H1 (cell line): ENCODE measurements at regions not wholly inside any gene's neighbourhood (a gene's known extent, or its start where the extent isn't known, plus 50 kb on each side); places are given as distances from the start of the nearest gene placed in this dataset.
"Not testable (repeated sequence)": the region's sequence is repeated elsewhere in the genome, so short reads cannot be mapped to it uniquely, and the experiment has no call there.

Source experiments
- CTCF ChIA-PET: fragments of 300-600 bp; sonication (Branson Sonifier 250); formaldehyde crosslinking; loops from one replicate; lab custom pipeline; 2021; ENCODE audit not compliant: partially characterized antibody; lab: Charles Lee
- POLR2A ChIA-PET: fragments of 300-600 bp; sonication (Branson Sonifier 250); formaldehyde crosslinking; loops from one replicate; lab custom pipeline; 2021; ENCODE audit warnings: inconsistent platforms; ENCODE audit not compliant: partially characterized antibody; lab: Charles Lee
- DNase-seq, 2 experiments: peaks; one replicate each; pipeline versions ENCODE4 v3.0.0 to v3.0.0-alpha.2; 2010 to 2022; ENCODE audit warnings: low spot score in 2 of 2, low read depth in 1 of 2, mixed read lengths in 1 of 2
- FAIRE-seq: peaks from 2 replicates; lab custom pipeline; 2011; peaks lifted over from hg19 to GRCh38; lab: Jason Lieb, UNC
- H2AFZ ChIP-seq: 2 replicates; pipeline ENCODE4 v1.8.1; 2012; ENCODE audit warnings: low read length, inconsistent platforms
- H2AK5ac ChIP-seq: 2 replicates; pipeline ENCODE4 v1.6.1; 2013; ENCODE audit warnings: low read depth, low read length
- H2BK120ac ChIP-seq: replicated peaks from 2 replicates; pipeline ENCODE3; 2013; ENCODE audit warnings: low read depth, low read length, inconsistent platforms
- H2BK12ac ChIP-seq: 2 replicates; pipeline ENCODE4 v1.6.1; 2013; ENCODE audit warnings: low read depth, low read length
- H2BK15ac ChIP-seq: 2 replicates; pipeline ENCODE4 v1.6.1; 2013; ENCODE audit warnings: low read length
- H2BK20ac ChIP-seq: 2 replicates; pipeline ENCODE4 v1.6.1; 2013; ENCODE audit warnings: low read length
- H2BK5ac ChIP-seq: 2 replicates; pipeline ENCODE4 v1.6.1; 2013; ENCODE audit warnings: low read depth, low read length
- H3K14ac ChIP-seq: 2 replicates; pipeline ENCODE4 v1.6.1; 2013; ENCODE audit warnings: inconsistent platforms; ENCODE audit not compliant: insufficient read length
- H3K18ac ChIP-seq: 2 replicates; pipeline ENCODE4 v1.6.1; 2013; ENCODE audit warnings: low read length; ENCODE audit errors: extremely low read depth
- H3K23ac ChIP-seq: 2 replicates; pipeline ENCODE4 v1.6.1; 2013; ENCODE audit warnings: inconsistent platforms; ENCODE audit not compliant: insufficient read length
- H3K23me2 ChIP-seq: 2 replicates; pipeline ENCODE4 v1.6.1; 2013; ENCODE audit warnings: low read depth, low read length
- H3K27ac ChIP-seq: 2 replicates; pipeline ENCODE4 v1.6.1; 2011; ENCODE audit warnings: low read depth, low read length, inconsistent platforms
- H3K27me3 ChIP-seq, 4 experiments: replicated peaks in 1 of 4; 1 replicate in 1 of 4; 2 replicates in 3 of 4; pipeline versions ENCODE4 v1.6.1 to v1.8.1; 2011 to 2013; ENCODE audit warnings: low read length in 3 of 4, mild to moderate bottlenecking in 3 of 4, inconsistent platforms in 2 of 4, mixed read lengths in 2 of 4, moderate library complexity in 1 of 4; ENCODE audit not compliant: control insufficient read depth in 3 of 4, insufficient read depth in 3 of 4; ENCODE audit errors: extremely low read depth in 1 of 4
- H3K36me3 ChIP-seq, 4 experiments: 2 replicates each; pipeline versions ENCODE4 v1.6.1 to v1.8.1; 2011 to 2013; ENCODE audit warnings: mild to moderate bottlenecking in 4 of 4, low read length in 3 of 4, moderate library complexity in 2 of 4, control low read depth in 1 of 4, inconsistent platforms in 1 of 4; ENCODE audit not compliant: insufficient read depth in 4 of 4, control insufficient read depth in 2 of 4
- H3K4ac ChIP-seq: replicated peaks from 2 replicates; pipeline ENCODE3; 2013; ENCODE audit warnings: low read length, low read depth, mixed read lengths, inconsistent platforms; ENCODE audit not compliant: insufficient read length
- H3K4me1 ChIP-seq, 4 experiments: replicated peaks in 1 of 4; 1 replicate in 1 of 4; 2 replicates in 3 of 4; pipeline versions ENCODE4 v1.6.1 to v1.8.1; 2011 to 2013; ENCODE audit warnings: low read length in 3 of 4, inconsistent platforms in 2 of 4, mixed read lengths in 1 of 4; ENCODE audit not compliant: insufficient read depth in 4 of 4, control insufficient read depth in 3 of 4
- H3K4me2 ChIP-seq, 2 experiments: 2 replicates each; pipeline versions ENCODE4 v1.6.1 to v1.8.1; 2011 to 2013; ENCODE audit warnings: low read depth in 2 of 2, low read length in 2 of 2, control low read depth in 1 of 2, inconsistent platforms in 1 of 2, mild to moderate bottlenecking in 1 of 2; ENCODE audit not compliant: insufficient read depth in 1 of 2
- H3K4me3 ChIP-seq, 4 experiments: fragments of 200-600, 300-600 bp in 1 of 4; sonication (generic), shearing (Covaris generic), sonication (Bioruptor Twin) in 1 of 4; 2 replicates each; pipeline versions ENCODE4 v1.5.1 to v1.8.1; 2011 to 2016; ENCODE audit warnings: low read length in 4 of 4, low read depth in 3 of 4, control low read depth in 2 of 4, inconsistent platforms in 2 of 4, mild to moderate bottlenecking in 2 of 4, mixed read lengths in 1 of 4, moderate library complexity in 1 of 4; ENCODE audit not compliant: insufficient read depth in 2 of 4; ENCODE audit errors: extremely low read depth in 1 of 4
- H3K56ac ChIP-seq: replicated peaks from 2 replicates; pipeline ENCODE3; 2013; ENCODE audit warnings: low read depth, mild to moderate bottlenecking, mixed read lengths, low read length, inconsistent platforms; ENCODE audit not compliant: insufficient read length
- H3K79me1 ChIP-seq: 2 replicates; pipeline ENCODE4 v1.6.1; 2013; ENCODE audit warnings: low read depth, low read length, control low read depth
- H3K79me2 ChIP-seq, 2 experiments: 2 replicates each; pipeline versions ENCODE4 v1.6.1 to v1.8.1; 2012 to 2013; ENCODE audit warnings: low read length in 2 of 2, mild to moderate bottlenecking in 2 of 2, inconsistent platforms in 1 of 2; ENCODE audit not compliant: insufficient read depth in 2 of 2, control insufficient read depth in 1 of 2
- H3K9ac ChIP-seq, 4 experiments: replicated peaks in 1 of 4; 1 replicate in 1 of 4; 2 replicates in 3 of 4; pipeline versions ENCODE4 v1.6.1 to v1.8.1; 2011 to 2013; ENCODE audit warnings: low read depth in 3 of 4, low read length in 3 of 4, control low read depth in 2 of 4, mild to moderate bottlenecking in 2 of 4, moderate library complexity in 2 of 4, inconsistent platforms in 1 of 4; ENCODE audit errors: extremely low read depth in 1 of 4
- H3K9me3 ChIP-seq, 2 experiments: 2 replicates each; pipeline versions ENCODE4 v1.6.1 to v1.8.1; 2012 to 2013; ENCODE audit warnings: mild to moderate bottlenecking in 2 of 2, moderate library complexity in 2 of 2, control low read depth in 1 of 2, inconsistent platforms in 1 of 2, low read depth in 1 of 2, low read length in 1 of 2, mixed read lengths in 1 of 2; ENCODE audit not compliant: insufficient read depth in 2 of 2
- H4K20me1 ChIP-seq, 2 experiments: replicated peaks in 1 of 2; 2 replicates each; pipeline versions ENCODE3 to v1.8.1; 2011 to 2013; ENCODE audit warnings: inconsistent platforms in 2 of 2, low read length in 2 of 2, mild to moderate bottlenecking in 1 of 2; ENCODE audit not compliant: insufficient read depth in 2 of 2, control insufficient read depth in 1 of 2
- H4K5ac ChIP-seq: 2 replicates; pipeline ENCODE4 v1.6.1; 2013; ENCODE audit warnings: low read length, low read depth, mixed read lengths, inconsistent platforms; ENCODE audit not compliant: insufficient read length
- H4K8ac ChIP-seq: 2 replicates; pipeline ENCODE4 v1.8.0; 2013; ENCODE audit warnings: mild to moderate bottlenecking, moderate library complexity, low read length, inconsistent platforms; ENCODE audit not compliant: insufficient read depth; ENCODE audit errors: extremely low read depth
- H4K91ac ChIP-seq: replicated peaks from 2 replicates; pipeline ENCODE3; 2013; ENCODE audit warnings: low read length, mixed read lengths, inconsistent platforms; ENCODE audit not compliant: insufficient read length
- KDM5A ChIP-seq: fragments of 200-600 bp; IDR thresholded peaks from 2 replicates; pipeline ENCODE4 v1.7.1; 2012; ENCODE audit warnings: mild to moderate bottlenecking, low read length, inconsistent platforms, mixed read lengths
- RXRA ChIP-seq: IDR thresholded peaks from 2 replicates; pipeline ENCODE4 v1.6.1; 2011; ENCODE audit warnings: low read depth, mild to moderate bottlenecking, low read length, moderate library complexity; ENCODE audit not compliant: insufficient read depth
- WGBS, 2 experiments: shearing (Covaris generic) in 1 of 2; methylation state at CpG; one replicate each; pipeline versions ENCODE4 v1.1.6 to v1.1.7; 2013 to 2015; ENCODE audit warnings: low lambda C conversion rate in 2 of 2, mixed read lengths in 2 of 2, inconsistent platforms in 1 of 2, low coverage in 1 of 2, missing lambda C conversion rate in 1 of 2; ENCODE audit not compliant: insufficient replicate concordance in 2 of 2, insufficient coverage in 1 of 2, insufficient read length in 1 of 2; ENCODE audit errors: extremely low coverage in 1 of 2, missing lambda C conversion rate in 1 of 2; 5-methylcytosine and 5-hydroxymethylcytosine counted together

DNA sequence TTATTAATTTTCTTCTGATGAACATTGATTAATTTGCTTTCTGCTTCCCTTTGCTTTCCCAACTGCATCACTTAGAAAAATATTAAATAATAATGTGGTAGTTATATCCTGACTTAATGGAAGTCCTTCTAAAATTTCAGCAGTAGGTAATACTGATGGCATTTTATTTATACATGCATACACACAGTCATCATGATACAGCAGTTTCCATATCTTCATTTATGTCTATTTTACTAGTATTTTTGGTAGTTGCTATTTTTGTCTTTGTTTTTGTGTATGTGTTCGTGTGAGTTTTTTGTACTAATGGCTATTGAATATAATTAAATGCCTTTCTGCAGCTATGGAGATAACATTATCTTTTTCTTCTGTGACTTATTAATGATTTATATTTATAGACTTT, 484.7 kb upstream of the CNTN5 start (continued):
- TF ChIP-seq KDM5A = no peak
- TF ChIP-seq RXRA = no peak
- TF ChIP-seq, all 59 proteins: peak for 0

DNA sequence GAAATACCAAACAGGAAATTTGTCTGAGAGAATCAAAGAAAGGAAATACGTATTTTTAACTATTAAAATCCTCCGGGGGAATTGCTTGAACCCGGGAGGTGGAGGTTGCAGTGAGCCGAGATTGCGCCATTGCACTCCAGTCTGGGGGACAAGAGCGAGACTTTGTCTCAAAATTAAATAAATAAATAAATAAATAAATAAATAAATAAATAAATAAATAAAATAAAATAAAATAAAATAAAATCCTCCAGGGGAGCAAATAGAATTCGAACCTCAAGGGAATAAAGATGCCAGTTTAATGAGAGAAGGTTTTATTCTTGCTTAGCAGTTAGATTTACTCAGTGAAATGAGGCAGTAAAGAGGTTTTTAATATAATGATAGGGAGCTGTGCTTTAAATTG, 482.4 kb upstream of the CNTN5 start:
- H3K23ac ChIP-seq, H2BK5ac ChIP-seq, H3K9me3 ChIP-seq, POLR2A ChIA-PET, H3K79me2 ChIP-seq, H4K8ac ChIP-seq, H3K56ac ChIP-seq, H3K18ac ChIP-seq, H3K4me2 ChIP-seq, H4K20me1 ChIP-seq, H3K27ac ChIP-seq, H3K27me3 ChIP-seq, H3K14ac ChIP-seq, H2BK15ac ChIP-seq, H3K4me3 ChIP-seq, H3K9ac ChIP-seq, H2AFZ ChIP-seq, H2BK120ac ChIP-seq, H3K79me1 ChIP-seq, H3K4ac ChIP-seq, H2BK12ac ChIP-seq, H2BK20ac ChIP-seq, H4K5ac ChIP-seq, H3K36me3 ChIP-seq, FAIRE-seq, DNase-seq, H2AK5ac ChIP-seq, H3K23me2 ChIP-seq, H4K91ac ChIP-seq, H3K4me1 ChIP-seq, CTCF ChIA-PET: not testable (repeated sequence)
- 94% methylated on average over 7 of the region's 7 CpGs; no CpG with 5 or more reads in 1 of the 2 experiments for WGBS, 2 experiments
